ENCODE measurements at regions not wholly inside any gene's neighbourhood (a gene's known extent, or its start where the extent isn't known, plus 50 kb on each side); places are given as distances from the start of the nearest gene placed in this dataset.

DNA sequence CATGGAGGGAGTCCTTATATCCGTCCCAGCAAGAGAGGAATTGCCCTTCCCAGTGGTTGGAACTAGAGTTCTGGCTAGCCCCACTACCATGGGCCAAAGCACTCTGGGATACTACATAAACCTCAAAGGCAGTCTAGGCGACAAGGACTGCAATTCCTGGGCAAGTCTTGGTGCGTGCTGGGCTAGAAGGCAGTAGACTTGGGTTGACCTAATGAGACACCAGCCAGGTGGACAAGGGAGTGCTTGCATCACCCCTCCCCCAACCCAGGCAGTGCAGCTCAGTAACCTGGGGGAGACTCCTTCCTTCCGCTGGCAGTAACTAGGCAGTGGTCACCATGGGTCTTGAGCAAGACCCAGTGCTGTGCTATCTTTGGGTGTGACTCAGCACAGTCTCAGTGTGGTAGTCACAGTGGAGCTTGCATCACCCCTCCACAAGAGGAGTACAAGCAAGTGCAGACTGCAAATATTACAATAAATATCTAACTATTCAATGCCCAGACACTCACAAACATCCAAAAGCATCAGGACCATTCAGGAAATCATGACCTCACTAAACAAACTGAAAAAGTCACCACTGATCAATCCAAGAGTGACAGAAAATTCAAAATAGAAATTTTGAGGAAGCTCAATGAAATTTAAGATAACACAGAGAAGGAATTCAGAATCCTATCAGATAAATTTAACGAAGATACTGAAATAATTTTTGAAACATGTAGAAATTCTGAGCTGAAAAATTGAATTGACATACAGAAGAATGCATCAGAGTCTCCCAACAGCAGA, 84.7 kb upstream of the LYPLAL1 start (continued):
- no peak for TF ChIP-seq CHD7 (IDR thresholded peaks at IDR 0.05; ENCODE audit: insufficient replicate concordance, low read length)
- no peak for TF ChIP-seq FOSL1 (IDR thresholded peaks at IDR 0.05; ENCODE audit: insufficient read depth, low read depth, low read length)
- no peak for TF ChIP-seq CBX5 (IDR thresholded peaks at IDR 0.05; ENCODE audit: low read depth, low read length)
- no peak for TF ChIP-seq TAF1 (IDR thresholded peaks at IDR 0.05; ENCODE audit: low read depth, low read length)
- no peak for TF ChIP-seq NANOG (IDR thresholded peaks at IDR 0.05; ENCODE audit: insufficient read depth, low read depth, low read length, poor library complexity, severe bottlenecking)
- TF ChIP-seq CHD2 (IDR thresholded peaks at IDR 0.05; ENCODE audit: low read length), result no peak
- no peak for TF ChIP-seq SIX5 (IDR thresholded peaks at IDR 0.05; ENCODE audit: low read depth, low read length)
- TF ChIP-seq RNF2 (IDR thresholded peaks at IDR 0.05; ENCODE audit: borderline replicate concordance, low read depth, low read length, missing control alignments, poor library complexity, severe bottlenecking), result no peak
- no peak for TF ChIP-seq TEAD4 (IDR thresholded peaks at IDR 0.05; ENCODE audit: low read depth, low read length)
- TF ChIP-seq TCF12 (IDR thresholded peaks at IDR 0.05; ENCODE audit: low read depth, low read length), result no peak
